ENCODE measurements at regions not wholly inside any gene's neighbourhood (a gene's known extent, or its start where the extent isn't known, plus 50 kb on each side); places are given as distances from the start of the nearest gene placed in this dataset.

GRCh38 chr3:164221297-164221696, 857.0 kb downstream of the SI start:
- no CpG with 5 or more reads among the region's 1 CpG for WGBS (ENCODE audit: insufficient coverage)
- H3K4me2 ChIP-seq (replicated peaks; ENCODE audit: extremely low read depth, low read length, poor library complexity, severe bottlenecking), result no peak overlapping the region
- H3K27ac ChIP-seq (ENCODE audit: low read depth in 1 of 2, low read length in 2 of 2), result no peak overlapping the region
- H2AFZ ChIP-seq (ENCODE audit: insufficient read depth, low read depth, low read length, poor library complexity, severe bottlenecking), result no peak overlapping the region
- no peak overlapping the region for H3K27ac Mint-ChIP-seq
- peaks cover 11 to 12% of the 10 kb centered on the region in 2 donors for H3K9me3 ChIP-seq (replicated peaks in 1 of 2; ENCODE audit: control insufficient read depth in 1 of 2, insufficient read depth in 1 of 2, low read length in 2 of 2)
- H3K4me3 Mint-ChIP-seq, result no peak overlapping the region
- intact Hi-C loops (cut with micrococcal nuclease), result no loop called here
- H3K9me3 Mint-ChIP-seq, result peaks cover 0 to 6% (median 1%) of the 10 kb centered on the region in 7 donors
- H3K79me2 ChIP-seq (ENCODE audit: insufficient read depth, low read length), result no peaks in the 10 kb centered on the region
- no peak for TF ChIP-seq CTCF (IDR thresholded peaks at IDR 0.05)
- H3K9ac ChIP-seq (ENCODE audit: insufficient read depth, low read length, poor library complexity, severe bottlenecking), result no peak overlapping the region
- H3K27me3 Mint-ChIP-seq (ENCODE audit: low read depth in 3 of 3), result no peaks in the 10 kb centered on the region
- no peaks in the 10 kb centered on the region for H3K4me1 Mint-ChIP-seq
- no peak for DNase-seq
- H3K36me3 Mint-ChIP-seq, result no peaks in the 10 kb centered on the region
- H3K36me3 ChIP-seq (replicated peaks in 1 of 2; ENCODE audit: control insufficient read depth in 1 of 2, insufficient read depth in 2 of 2, low read length in 2 of 2), result no peaks in the 10 kb centered on the region
- no peaks in the 10 kb centered on the region for H3K4me1 ChIP-seq (ENCODE audit: control insufficient read depth in 1 of 2, insufficient read depth in 2 of 2, low read length in 2 of 2)
- H4K20me1 ChIP-seq (ENCODE audit: insufficient read depth, low read length), result no peaks in the 10 kb centered on the region
- H3K4me3 ChIP-seq (replicated peaks in 1 of 3; ENCODE audit: low read depth in 2 of 3, low read length in 3 of 3), result no peak overlapping the region
- no peaks in the 10 kb centered on the region for H3K27me3 ChIP-seq (ENCODE audit: control insufficient read depth in 2 of 2, insufficient read depth in 2 of 2, low read length in 2 of 2)

GRCh38 chr3:164209363-164209762, 868.9 kb downstream of the SI start:
- H3K9me3 ChIP-seq (replicated peaks in 1 of 2; ENCODE audit: control insufficient read depth in 1 of 2, insufficient read depth in 1 of 2, low read length in 2 of 2), result peaks cover 0 to 8% of the 10 kb centered on the region in 2 donors
- Mint-ChIP-seq H3K4me3 (no peak overlapping the region), H3K27ac (no peak overlapping the region), H3K4me1 (no peaks in the 10 kb centered on the region), H3K9me3 (peaks cover 0 to 3% (median 0%) of the 10 kb centered on the region in 7 donors), H3K36me3 (no peaks in the 10 kb centered on the region), H3K27me3 (ENCODE audit: low read depth in 3 of 3) (no peaks in the 10 kb centered on the region)
- no peak for TF ChIP-seq CTCF (IDR thresholded peaks at IDR 0.05)
- no peak for DNase-seq
- no peaks in the 10 kb centered on the region for H3K4me1 ChIP-seq (ENCODE audit: control insufficient read depth in 1 of 2, insufficient read depth in 2 of 2, low read length in 2 of 2)
- no CpG with 5 or more reads among the region's 1 CpG for WGBS (ENCODE audit: insufficient coverage)
- H3K4me3 ChIP-seq (replicated peaks in 1 of 3; ENCODE audit: low read depth in 2 of 3, low read length in 3 of 3), result no peak overlapping the region
- H3K36me3 ChIP-seq (replicated peaks in 1 of 2; ENCODE audit: control insufficient read depth in 1 of 2, insufficient read depth in 2 of 2, low read length in 2 of 2), result no peaks in the 10 kb centered on the region
- H3K9ac ChIP-seq (ENCODE audit: insufficient read depth, low read length, poor library complexity, severe bottlenecking), result no peak overlapping the region
- H4K20me1 ChIP-seq (ENCODE audit: insufficient read depth, low read length), result no peaks in the 10 kb centered on the region
- intact Hi-C loops (cut with micrococcal nuclease), result no loop called here
- no peak overlapping the region for H3K4me2 ChIP-seq (replicated peaks; ENCODE audit: extremely low read depth, low read length, poor library complexity, severe bottlenecking)
- H3K27me3 ChIP-seq (ENCODE audit: control insufficient read depth in 2 of 2, insufficient read depth in 2 of 2, low read length in 2 of 2), result no peaks in the 10 kb centered on the region
- no peaks in the 10 kb centered on the region for H3K79me2 ChIP-seq (ENCODE audit: insufficient read depth, low read length)
- H3K27ac ChIP-seq (ENCODE audit: low read depth in 1 of 2, low read length in 2 of 2), result no peak overlapping the region
- H2AFZ ChIP-seq (ENCODE audit: insufficient read depth, low read depth, low read length, poor library complexity, severe bottlenecking), result no peak overlapping the region

All from CD14-positive monocyte (primary cell).